HFFc6 (cell line): ENCODE measurements at regions not wholly inside any gene's neighbourhood (a gene's known extent, or its start where the extent isn't known, plus 50 kb on each side); places are given as distances from the start of the nearest gene placed in this dataset.

ENCODE experiments used
- DNase-seq: peaks from one replicate; pipeline ENCODE4 v3.0.0-alpha.2; 2018
- H3K27ac Mint-ChIP-seq: 2 replicates; pipeline ENCODE4 v1.8.0; 2020; ENCODE audit warnings: mild to moderate bottlenecking, mixed read lengths
- H3K27me3 Mint-ChIP-seq: 2 replicates; pipeline ENCODE4 v1.8.0; 2021; ENCODE audit warnings: mild to moderate bottlenecking, moderate library complexity, mixed read lengths; ENCODE audit not compliant: insufficient read depth
- H3K36me3 Mint-ChIP-seq: 2 replicates; pipeline ENCODE4 v1.8.0; 2021; ENCODE audit warnings: low read depth, mixed read lengths
- H3K4me1 Mint-ChIP-seq: 2 replicates; pipeline ENCODE4 v1.8.0; 2020; ENCODE audit warnings: low read depth, mixed read lengths
- H3K4me3 Mint-ChIP-seq: 2 replicates; pipeline ENCODE4 v1.8.0; 2020; ENCODE audit warnings: mild to moderate bottlenecking, moderate library complexity, mixed read lengths
- H3K9me3 Mint-ChIP-seq: 2 replicates; pipeline ENCODE4 v1.8.0; 2020; ENCODE audit warnings: mild to moderate bottlenecking, mixed read lengths
- TF ChIP-seq, protein P1 (sequence below): fragments of 200-600 bp; sonication (generic); IDR thresholded peaks from 2 replicates; pipeline ENCODE4 v1.5.0; 2021; ENCODE audit warnings: antibody characterized with exemption, mild to moderate bottlenecking

DNA sequence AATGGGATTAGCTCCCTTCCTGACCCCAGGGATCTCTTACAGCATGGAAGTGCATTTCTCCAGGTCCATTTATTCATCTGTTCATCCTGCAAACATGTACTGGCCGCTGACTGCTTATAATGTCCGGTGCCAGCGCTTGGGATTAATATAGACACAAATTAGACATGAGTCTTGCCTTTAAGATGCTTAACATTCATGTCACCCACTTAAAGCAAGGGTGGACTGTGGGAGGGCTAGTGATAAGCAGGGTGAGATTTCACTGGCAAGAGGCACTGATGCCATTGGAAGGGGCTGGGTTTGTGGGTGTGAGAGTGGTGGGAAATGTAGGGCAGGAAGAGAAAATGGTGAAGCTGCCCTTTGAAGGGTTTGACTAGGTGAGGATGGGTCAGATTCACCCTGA is 92.2 kb upstream of the MPHOSPH6 start:
- Mint-ChIP-seq H3K4me1 (no peaks in the 10 kb centered on the region), H3K27ac (no peak overlapping the region), H3K4me3 (no peak overlapping the region), H3K36me3 (no peaks in the 10 kb centered on the region), H3K27me3 (no peaks in the 10 kb centered on the region), H3K9me3 (no peaks in the 10 kb centered on the region)
- TF ChIP-seq, protein P1, sequence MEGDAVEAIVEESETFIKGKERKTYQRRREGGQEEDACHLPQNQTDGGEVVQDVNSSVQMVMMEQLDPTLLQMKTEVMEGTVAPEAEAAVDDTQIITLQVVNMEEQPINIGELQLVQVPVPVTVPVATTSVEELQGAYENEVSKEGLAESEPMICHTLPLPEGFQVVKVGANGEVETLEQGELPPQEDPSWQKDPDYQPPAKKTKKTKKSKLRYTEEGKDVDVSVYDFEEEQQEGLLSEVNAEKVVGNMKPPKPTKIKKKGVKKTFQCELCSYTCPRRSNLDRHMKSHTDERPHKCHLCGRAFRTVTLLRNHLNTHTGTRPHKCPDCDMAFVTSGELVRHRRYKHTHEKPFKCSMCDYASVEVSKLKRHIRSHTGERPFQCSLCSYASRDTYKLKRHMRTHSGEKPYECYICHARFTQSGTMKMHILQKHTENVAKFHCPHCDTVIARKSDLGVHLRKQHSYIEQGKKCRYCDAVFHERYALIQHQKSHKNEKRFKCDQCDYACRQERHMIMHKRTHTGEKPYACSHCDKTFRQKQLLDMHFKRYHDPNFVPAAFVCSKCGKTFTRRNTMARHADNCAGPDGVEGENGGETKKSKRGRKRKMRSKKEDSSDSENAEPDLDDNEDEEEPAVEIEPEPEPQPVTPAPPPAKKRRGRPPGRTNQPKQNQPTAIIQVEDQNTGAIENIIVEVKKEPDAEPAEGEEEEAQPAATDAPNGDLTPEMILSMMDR = no peak
- DNase-seq = no peak

DNA sequence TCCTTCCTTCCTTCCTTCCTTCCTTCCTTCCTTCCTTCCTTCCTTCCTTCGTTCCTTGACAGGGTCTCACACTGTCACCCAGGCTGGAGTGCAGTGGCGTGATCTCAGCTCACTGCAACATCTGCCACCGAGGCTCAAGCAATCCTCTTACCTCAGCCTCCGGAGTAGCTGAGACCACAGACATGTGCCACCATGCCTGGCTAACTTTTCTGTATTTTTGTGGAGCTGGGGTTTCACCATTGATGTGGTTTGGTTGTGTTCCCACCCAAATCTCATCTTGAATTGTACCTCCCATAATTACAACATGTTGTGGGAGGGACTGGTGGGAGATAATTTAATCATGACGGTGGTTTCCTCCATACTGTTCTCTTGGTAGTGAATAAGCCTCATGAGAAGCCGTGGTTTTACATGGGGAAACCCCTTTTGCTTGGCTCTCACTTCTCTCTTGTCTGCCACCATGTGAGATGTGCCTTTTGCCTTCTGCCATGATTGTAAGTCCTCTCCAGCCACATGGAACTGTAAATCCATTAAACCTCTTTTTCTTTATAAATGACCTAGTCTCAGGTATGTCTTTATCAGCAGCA is 90.3 kb upstream of the MPHOSPH6 start:
- TF ChIP-seq, protein P1 = no peak
- no peak for DNase-seq
- Mint-ChIP-seq H3K4me1 (no peaks in the 10 kb centered on the region), H3K27me3 (peaks cover 2% of the 10 kb centered on the region; the same call in 1 of the 2 replicates), H3K4me3 (no peak overlapping the region), H3K27ac (no peak overlapping the region), H3K9me3 (no peaks in the 10 kb centered on the region), H3K36me3 (no peaks in the 10 kb centered on the region)

DNA sequence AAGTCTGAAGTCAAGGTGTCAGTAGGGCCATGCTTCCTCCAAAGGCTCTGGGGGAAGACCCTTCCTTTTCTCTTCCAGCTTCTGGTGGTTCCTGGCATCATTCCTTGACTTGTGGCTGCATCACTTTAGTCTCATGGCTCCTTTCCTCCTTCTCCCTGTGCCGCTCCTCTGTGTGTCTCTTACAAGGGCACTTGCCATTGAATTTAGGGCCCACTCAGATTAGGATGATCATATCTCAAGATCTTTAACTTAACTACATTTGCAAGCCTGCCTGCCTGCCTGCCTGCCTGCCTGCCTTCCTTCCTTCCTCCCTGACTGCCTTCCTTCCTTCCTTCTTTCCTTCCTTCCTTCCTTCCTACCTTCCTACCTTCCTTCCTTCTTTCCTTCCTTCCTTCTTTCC is 89.7 kb upstream of the MPHOSPH6 start:
- H3K9me3 Mint-ChIP-seq = no peaks in the 10 kb centered on the region
- TF ChIP-seq, protein P1 = no peak
- no peak overlapping the region for H3K4me3 Mint-ChIP-seq

DNA sequence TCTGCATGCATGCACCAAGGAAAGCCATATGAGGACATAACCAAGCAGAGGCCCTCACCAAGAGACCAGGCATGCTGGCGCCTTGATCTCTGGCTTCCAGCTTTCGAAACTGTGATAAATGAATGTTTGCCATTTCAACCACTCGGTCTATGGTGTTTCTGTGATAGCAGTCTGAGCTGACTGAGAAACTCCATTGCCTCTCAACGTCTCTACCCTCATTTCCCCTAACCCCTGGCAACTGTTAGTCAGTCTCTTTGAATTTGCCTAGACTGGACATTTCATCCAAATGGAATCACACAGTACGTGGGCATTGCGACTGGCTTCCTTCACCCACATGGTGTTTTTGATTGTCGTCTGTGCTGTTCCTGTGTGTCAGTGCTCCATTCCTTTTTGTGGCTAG is 88.0 kb upstream of the MPHOSPH6 start:
- TF ChIP-seq, protein P1 = no peak

More for the DNA sequence above, 89.7 kb upstream of the MPHOSPH6 start:
- peaks cover 2% of the 10 kb centered on the region; the same call in 1 of the 2 replicates for H3K27me3 Mint-ChIP-seq
- H3K27ac Mint-ChIP-seq = no peak overlapping the region
- no peaks in the 10 kb centered on the region for H3K36me3 Mint-ChIP-seq
- no peaks in the 10 kb centered on the region for H3K4me1 Mint-ChIP-seq
- no peak for DNase-seq

DNA sequence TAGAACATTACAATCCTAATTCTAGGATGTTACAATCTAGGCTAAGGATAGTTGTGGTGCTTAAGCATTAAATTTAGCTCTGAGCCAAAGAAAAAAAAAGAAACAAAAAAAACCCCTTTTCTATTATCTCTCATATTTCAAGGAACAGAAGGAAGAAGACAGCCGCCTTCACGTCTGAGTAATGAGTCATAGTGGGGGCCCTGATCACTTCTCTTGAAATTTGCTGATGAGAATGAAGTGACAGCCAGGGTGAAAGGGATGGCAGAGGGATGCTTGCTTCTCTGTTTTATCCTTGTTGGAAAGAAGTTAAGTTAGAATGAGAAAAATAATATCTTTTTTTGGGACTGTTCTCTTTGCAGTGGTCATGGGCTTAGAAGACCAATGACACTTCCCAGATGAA is 82.6 kb upstream of the MPHOSPH6 start:
- Mint-ChIP-seq H3K4me1 (no peaks in the 10 kb centered on the region), H3K27me3 (peaks cover 5% of the 10 kb centered on the region), H3K27ac (no peak overlapping the region), H3K4me3 (no peak overlapping the region), H3K36me3 (no peaks in the 10 kb centered on the region), H3K9me3 (no peaks in the 10 kb centered on the region)
- no peak for DNase-seq
- TF ChIP-seq, protein P1 = no peak

More for the DNA sequence above, 88.0 kb upstream of the MPHOSPH6 start:
- Mint-ChIP-seq H3K36me3 (no peaks in the 10 kb centered on the region), H3K27me3 (peaks cover 5% of the 10 kb centered on the region), H3K9me3 (no peaks in the 10 kb centered on the region), H3K4me3 (no peak overlapping the region), H3K4me1 (no peaks in the 10 kb centered on the region), H3K27ac (no peak overlapping the region)
- DNase-seq = no peak
